ENCODE measurements at regions not wholly inside any gene's neighbourhood (a gene's known extent, or its start where the extent isn't known, plus 50 kb on each side); places are given as distances from the start of the nearest gene placed in this dataset.

DNA sequence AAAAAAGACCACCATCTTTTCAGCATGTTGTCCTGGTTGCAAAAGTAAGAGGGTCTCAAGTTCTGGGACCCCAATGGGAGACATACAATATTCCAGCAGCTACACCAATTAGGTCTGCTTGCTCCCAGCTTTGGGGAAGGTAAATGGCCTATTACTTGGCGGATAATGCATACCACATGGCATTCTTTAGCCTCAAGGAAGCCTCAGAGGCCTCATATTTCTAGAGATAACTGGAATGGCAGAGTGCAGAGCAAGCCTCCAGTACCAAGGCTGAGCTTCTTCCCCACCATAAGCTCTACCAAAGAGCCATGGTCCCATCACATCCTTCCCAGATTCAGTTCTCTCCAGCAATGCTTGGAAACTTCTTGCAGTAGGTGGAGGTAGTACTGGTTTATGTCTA is 493.8 kb downstream of the SHQ1 start:
- WGBS (ENCODE audit: extremely low coverage, insufficient read length, low lambda C conversion rate), result no CpG with 5 or more reads among the region's 1 CpG
- Histone ChIP-seq H2BK20ac (ENCODE audit: low read depth, low read length, poor library complexity, severe bottlenecking) (no peak overlapping the region), H3K9me3 (ENCODE audit: control insufficient read depth, low read depth, low read length) (no peaks in the 10 kb centered on the region), H4K91ac (ENCODE audit: insufficient read length, low read depth, low read length) (no peak overlapping the region), H3K23me2 (ENCODE audit: insufficient read length, low read depth, low read length, poor library complexity, severe bottlenecking) (no peaks in the 10 kb centered on the region), H4K8ac (replicated peaks; ENCODE audit: insufficient read length, low read depth, low read length) (no peak overlapping the region), H2BK120ac (ENCODE audit: low read depth, low read length, poor library complexity, severe bottlenecking) (no peak overlapping the region), H3K23ac (ENCODE audit: insufficient read length, low read depth, low read length) (no peak overlapping the region), H3K18ac (ENCODE audit: insufficient read length, low read depth, low read length) (no peak overlapping the region), H3K4me2 (ENCODE audit: insufficient read depth, insufficient read length, low read length) (no peak overlapping the region), H3K9ac (ENCODE audit: extremely low read depth, insufficient read length, low read length) (no peak overlapping the region), H3K27ac (ENCODE audit: insufficient read length, low read depth, low read length) (no peak overlapping the region), H3T11ph (ENCODE audit: low read length) (no peak overlapping the region), H2BK15ac (ENCODE audit: low read depth, low read length) (no peak overlapping the region), H2AK5ac (ENCODE audit: insufficient read length, low read length) (no peak overlapping the region), H3K79me2 (ENCODE audit: insufficient read depth, low read length) (no peaks in the 10 kb centered on the region), H2AFZ (ENCODE audit: low read length) (no peak overlapping the region), H3K4me1 (ENCODE audit: insufficient read depth, low read length) (no peaks in the 10 kb centered on the region), H3K27me3 (ENCODE audit: insufficient read depth, low read length) (no peaks in the 10 kb centered on the region), H3K56ac (ENCODE audit: insufficient read length, low read depth, low read length) (no peak overlapping the region), H4K5ac (ENCODE audit: insufficient read length, low read depth, low read length) (no peak overlapping the region), H3K14ac (ENCODE audit: insufficient read depth, low read length) (no peak overlapping the region), H3K4ac (ENCODE audit: low read depth, low read length) (no peak overlapping the region), H2BK5ac (ENCODE audit: insufficient read length, low read length) (no peak overlapping the region), H2BK12ac (ENCODE audit: insufficient read length, low read depth, low read length) (no peak overlapping the region), H4K20me1 (ENCODE audit: control insufficient read depth, insufficient read depth, insufficient read length) (no peaks in the 10 kb centered on the region), H3K79me1 (ENCODE audit: insufficient read depth, low read depth, low read length, poor library complexity, severe bottlenecking) (no peaks in the 10 kb centered on the region)
- no peaks in the 10 kb centered on the region; a peak in 1 of 5 replicates for H3K9me3 Mint-ChIP-seq
- no peak for TF ChIP-seq CTCF (conservative IDR thresholded peaks at IDR 0.05)
- H3K36me3 Mint-ChIP-seq (ENCODE audit: insufficient read depth in 1 of 3, low read depth in 3 of 3), result no peaks in the 10 kb centered on the region
- DNase-seq, result no peak
- H3K27me3 Mint-ChIP-seq (ENCODE audit: low read depth), result peaks cover 3% of the 10 kb centered on the region
- no peak overlapping the region for H3K4me3 Mint-ChIP-seq
- H3K27ac Mint-ChIP-seq, result no peak overlapping the region
- peaks cover 0 to 2% of the 10 kb centered on the region in 2 experiments; a peak in 2 of 4 replicates for H3K4me1 Mint-ChIP-seq

All from H9 (cell line).